ENCODE measurements at regions not wholly inside any gene's neighbourhood (a gene's known extent, or its start where the extent isn't known, plus 50 kb on each side); places are given as distances from the start of the nearest gene placed in this dataset.

DNA sequence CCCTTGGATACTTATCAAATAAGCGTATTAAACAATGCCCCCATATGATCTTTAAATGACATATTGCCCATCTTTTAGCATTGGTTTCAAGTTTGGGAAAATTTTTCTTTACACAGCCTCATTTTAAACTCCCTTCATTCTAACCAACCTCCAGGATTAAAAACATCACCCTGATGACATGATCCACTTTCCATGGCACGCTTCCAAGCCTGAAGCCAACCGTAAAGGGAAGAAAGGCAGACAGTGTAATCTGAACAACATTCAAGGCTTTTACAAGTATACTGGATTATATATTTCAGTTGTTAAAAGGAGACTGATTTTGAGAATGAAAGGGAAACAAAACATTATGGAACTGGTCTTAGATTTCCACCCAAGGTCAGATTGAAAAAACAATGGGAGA is 1721.9 kb downstream of the OLFM4 start:
- Histone ChIP-seq H3K9me3 (no peaks in the 10 kb centered on the region), H3K4me1 (no peaks in the 10 kb centered on the region), H3K27me3 (no peaks in the 10 kb centered on the region), H3K4me3 (ENCODE audit: low read depth, low read length) (no peak overlapping the region), H3K36me3 (no peaks in the 10 kb centered on the region)
- no peak for DNase-seq
- TF ChIP-seq, protein P1, sequence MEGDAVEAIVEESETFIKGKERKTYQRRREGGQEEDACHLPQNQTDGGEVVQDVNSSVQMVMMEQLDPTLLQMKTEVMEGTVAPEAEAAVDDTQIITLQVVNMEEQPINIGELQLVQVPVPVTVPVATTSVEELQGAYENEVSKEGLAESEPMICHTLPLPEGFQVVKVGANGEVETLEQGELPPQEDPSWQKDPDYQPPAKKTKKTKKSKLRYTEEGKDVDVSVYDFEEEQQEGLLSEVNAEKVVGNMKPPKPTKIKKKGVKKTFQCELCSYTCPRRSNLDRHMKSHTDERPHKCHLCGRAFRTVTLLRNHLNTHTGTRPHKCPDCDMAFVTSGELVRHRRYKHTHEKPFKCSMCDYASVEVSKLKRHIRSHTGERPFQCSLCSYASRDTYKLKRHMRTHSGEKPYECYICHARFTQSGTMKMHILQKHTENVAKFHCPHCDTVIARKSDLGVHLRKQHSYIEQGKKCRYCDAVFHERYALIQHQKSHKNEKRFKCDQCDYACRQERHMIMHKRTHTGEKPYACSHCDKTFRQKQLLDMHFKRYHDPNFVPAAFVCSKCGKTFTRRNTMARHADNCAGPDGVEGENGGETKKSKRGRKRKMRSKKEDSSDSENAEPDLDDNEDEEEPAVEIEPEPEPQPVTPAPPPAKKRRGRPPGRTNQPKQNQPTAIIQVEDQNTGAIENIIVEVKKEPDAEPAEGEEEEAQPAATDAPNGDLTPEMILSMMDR (IDR thresholded peaks at IDR 0.05; ENCODE audit: low read depth, low read length) = no peak

DNA sequence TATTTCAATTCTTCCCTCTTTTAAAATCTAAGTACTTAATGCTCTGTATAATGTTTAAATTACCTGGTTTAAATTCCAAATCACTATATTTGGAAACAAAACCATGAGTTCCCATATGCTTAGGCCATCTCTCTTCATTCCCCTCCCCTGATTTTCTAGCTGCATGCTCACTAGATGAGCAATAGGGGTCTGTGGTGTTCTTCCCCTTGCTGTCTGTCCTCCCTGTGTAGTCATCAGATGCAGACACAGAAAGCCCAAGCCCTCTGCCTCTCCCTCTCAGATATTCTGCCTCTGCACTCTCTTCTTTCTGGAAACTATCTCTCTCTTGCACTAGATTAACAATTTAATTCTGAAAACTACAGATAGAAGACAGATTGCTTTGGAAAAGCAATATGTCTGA is 1730.2 kb downstream of the OLFM4 start:
- no peaks in the 10 kb centered on the region for H3K4me1 ChIP-seq
- DNase-seq = no peak
- TF ChIP-seq, protein P1 (IDR thresholded peaks at IDR 0.05; ENCODE audit: low read depth, low read length) = no peak
- no peaks in the 10 kb centered on the region for H3K36me3 ChIP-seq
- H3K4me3 ChIP-seq (ENCODE audit: low read depth, low read length) = no peak overlapping the region
- H3K27me3 ChIP-seq = no peaks in the 10 kb centered on the region
- H3K9me3 ChIP-seq = no peaks in the 10 kb centered on the region

DNA sequence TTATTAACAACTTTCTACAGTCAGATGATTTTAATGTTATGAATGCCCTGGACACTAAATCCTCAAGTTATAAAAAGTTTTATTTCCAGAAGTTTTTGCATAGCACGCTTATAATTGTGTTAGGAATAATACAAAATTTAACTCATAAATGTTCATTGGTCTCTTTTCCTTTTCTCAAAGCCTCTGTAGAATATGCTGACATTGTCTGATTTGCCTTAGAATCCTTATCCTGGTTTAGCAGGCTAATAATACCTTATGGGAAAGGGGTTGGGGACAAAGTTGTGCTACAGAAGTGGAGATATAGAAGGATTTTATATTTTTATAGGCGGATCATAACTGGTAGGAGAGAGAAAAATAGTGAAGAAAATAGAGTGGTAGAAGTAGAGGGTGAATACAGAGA is 1739.6 kb downstream of the OLFM4 start:
- no peaks in the 10 kb centered on the region for H3K4me1 ChIP-seq
- TF ChIP-seq, protein P1 (IDR thresholded peaks at IDR 0.05; ENCODE audit: low read depth, low read length) = no peak
- H3K4me3 ChIP-seq (ENCODE audit: low read depth, low read length) = no peak overlapping the region
- no peaks in the 10 kb centered on the region for H3K9me3 ChIP-seq
- H3K36me3 ChIP-seq = no peaks in the 10 kb centered on the region
- H3K27me3 ChIP-seq = no peaks in the 10 kb centered on the region
- no peak for DNase-seq

DNA sequence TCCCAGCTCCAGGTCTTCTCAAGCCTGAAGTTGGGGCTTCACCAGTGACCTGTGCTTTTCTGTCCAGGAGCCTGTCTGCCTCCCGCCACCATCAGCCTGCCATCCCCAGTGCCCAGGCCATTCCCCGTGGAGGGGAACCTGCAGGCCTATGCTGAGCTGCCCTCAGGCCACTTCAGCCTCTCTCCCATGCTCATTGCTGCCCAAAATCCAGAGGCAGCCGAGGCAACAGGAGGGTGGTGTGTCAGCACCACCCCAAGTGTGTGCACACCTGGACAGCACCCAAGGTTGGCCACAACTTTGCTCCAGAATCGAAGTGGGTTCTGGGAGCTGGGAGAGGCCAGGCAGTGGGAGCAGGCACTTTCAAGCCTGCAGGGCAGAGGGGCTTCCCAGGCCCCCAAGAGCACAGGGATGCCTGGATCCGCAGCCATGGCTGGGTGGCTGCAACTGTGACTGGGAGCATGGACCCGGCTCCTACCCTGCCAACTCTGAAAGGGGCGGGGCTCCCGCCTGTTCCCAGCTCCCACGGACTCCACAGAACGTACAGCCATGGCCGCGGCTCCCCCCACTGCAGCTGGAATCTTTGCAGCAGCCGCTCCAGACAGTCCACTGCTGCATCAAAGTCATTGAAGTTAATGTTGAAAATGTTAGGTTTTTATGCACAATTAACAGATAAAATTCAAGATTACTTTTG is 1747.0 kb downstream of the OLFM4 start:
- no peak overlapping the region for H3K4me3 ChIP-seq (ENCODE audit: low read depth, low read length)
- no peaks in the 10 kb centered on the region for H3K4me1 ChIP-seq
- TF ChIP-seq, protein P1 (IDR thresholded peaks at IDR 0.05; ENCODE audit: low read depth, low read length) = no peak
- no peak for DNase-seq
- H3K36me3 ChIP-seq = no peaks in the 10 kb centered on the region
- no peaks in the 10 kb centered on the region for H3K9me3 ChIP-seq
- no peaks in the 10 kb centered on the region for H3K27me3 ChIP-seq

DNA sequence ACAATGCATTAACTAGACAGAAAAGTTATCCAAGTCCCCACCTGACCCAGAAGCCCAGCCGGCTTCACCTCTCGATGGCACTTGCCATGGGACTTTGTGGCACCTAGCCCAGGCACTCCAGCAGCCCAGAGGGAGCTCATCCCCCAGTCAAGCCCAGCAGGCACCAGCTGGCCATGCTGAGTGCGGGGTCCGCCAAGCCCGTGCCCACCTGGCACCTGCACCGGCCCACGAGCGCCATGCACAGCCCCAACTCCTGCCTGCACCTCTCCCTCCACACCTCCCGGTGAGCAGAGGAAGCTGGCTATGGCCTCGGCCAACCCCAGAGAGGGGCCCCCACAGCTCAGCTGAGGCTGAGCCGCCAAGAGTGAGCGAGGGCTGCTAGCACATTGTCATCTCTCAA is 1759.1 kb downstream of the OLFM4 start:
- DNase-seq = no peak
- Histone ChIP-seq H3K4me1 (no peaks in the 10 kb centered on the region), H3K9me3 (no peaks in the 10 kb centered on the region; the same call in 1 of the 2 replicates), H3K4me3 (ENCODE audit: low read depth, low read length) (no peak overlapping the region), H3K36me3 (no peaks in the 10 kb centered on the region), H3K27me3 (no peaks in the 10 kb centered on the region)
- TF ChIP-seq, protein P1 (IDR thresholded peaks at IDR 0.05; ENCODE audit: low read depth, low read length) = no peak

DNA sequence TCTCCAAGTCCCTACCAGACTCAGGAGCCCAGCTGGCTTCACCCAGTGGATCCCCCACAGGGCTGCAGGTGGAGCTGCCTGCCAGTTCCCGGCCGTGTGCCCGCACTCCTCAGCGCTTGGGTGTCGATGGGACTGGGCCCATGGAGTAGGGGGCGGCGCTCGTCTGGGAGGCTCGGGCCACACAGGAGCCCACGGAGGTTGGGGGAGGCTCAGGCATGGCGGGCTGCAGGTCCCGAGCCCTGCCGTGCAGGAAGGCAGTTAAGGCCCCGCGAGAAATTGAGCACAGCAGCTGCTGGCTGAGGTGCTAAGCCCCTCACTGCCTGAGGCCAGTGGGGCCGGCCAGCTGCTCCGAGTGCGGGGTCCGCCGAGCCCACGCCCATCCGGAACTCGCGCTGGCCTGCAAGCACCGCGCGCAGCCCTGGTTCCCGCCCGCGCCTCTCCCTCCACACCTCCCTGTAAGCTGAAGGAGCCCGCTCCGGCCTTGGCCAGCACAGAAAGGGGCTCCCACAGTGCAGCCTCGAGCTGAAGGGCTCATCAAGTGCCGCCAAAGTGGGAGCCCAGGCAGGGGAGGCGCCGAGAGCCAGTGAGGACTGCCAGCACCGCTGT is 1771.1 kb downstream of the OLFM4 start:
- Histone ChIP-seq H3K27me3 (no peaks in the 10 kb centered on the region), H3K4me1 (no peaks in the 10 kb centered on the region), H3K9me3 (no peaks in the 10 kb centered on the region), H3K36me3 (no peaks in the 10 kb centered on the region), H3K4me3 (ENCODE audit: low read depth, low read length) (no peak overlapping the region)
- DNase-seq = no peak
- TF ChIP-seq, protein P1 (IDR thresholded peaks at IDR 0.05; ENCODE audit: low read depth, low read length) = no peak
